Vagina (tissue), 2 donors: ENCODE measurements at regions not wholly inside any gene's neighbourhood (a gene's known extent, or its start where the extent isn't known, plus 50 kb on each side); places are given as distances from the start of the nearest gene placed in this dataset.

ENCODE experiments used
- DNase-seq, 2 donors: peaks; one replicate each; pipeline ENCODE4 v3.0.0-alpha.2; 2017; ENCODE audit errors: extremely low spot score in 2 of 2
- H3K27ac ChIP-seq: fragments of 200-600 bp; sonication (generic); one replicate; pipeline ENCODE4 v1.5.1; 2019
- H3K27me3 ChIP-seq: fragments of 200-600 bp; sonication (generic); one replicate; pipeline ENCODE4 v1.5.1; 2019
- H3K36me3 ChIP-seq, 2 donors: fragments of 200-600 bp; sonication (generic); one replicate each; pipeline ENCODE4 v1.5.1; 2017 to 2019
- H3K4me1 ChIP-seq: fragments of 200-600 bp; sonication (generic); one replicate; pipeline ENCODE4 v1.5.1; 2019
- H3K4me3 ChIP-seq, 2 donors: fragments of 200-600 bp; sonication (generic); 1 replicate in 1 of 2; 2 replicates in 1 of 2; pipeline ENCODE4 v1.5.1; 2016 to 2019
- H3K9me3 ChIP-seq: fragments of 200-600 bp; sonication (generic); one replicate; pipeline ENCODE4 v1.5.1; 2019
- CTCF ChIP-seq, 3 experiments: fragments of 450-650 bp in 2 of 3; fragments of 200-600 bp in 1 of 3; sonication (generic) in 1 of 3; IDR thresholded peaks; one replicate each; pipeline ENCODE4 v1.5.1; 2017 to 2019; ENCODE audit warnings: antibody characterized with exemption in 3 of 3, mild to moderate bottlenecking in 2 of 3, moderate library complexity in 2 of 3
- POLR2A ChIP-seq, 2 donors: fragments of 450-650 bp; IDR thresholded peaks; one replicate each; pipeline ENCODE4 v1.6.1; 2017; ENCODE audit warnings: antibody characterized with exemption in 2 of 2, mild to moderate bottlenecking in 2 of 2, moderate library complexity in 2 of 2
- POLR2AphosphoS5 ChIP-seq, 2 donors: sonication (generic); formaldehyde crosslinking; IDR thresholded peaks; one replicate each; pipeline ENCODE4 v1.9.0; 2017; ENCODE audit warnings: antibody characterized with exemption in 2 of 2, mild to moderate bottlenecking in 2 of 2, low read depth in 1 of 2; ENCODE audit not compliant: insufficient read depth in 1 of 2
- intact Hi-C: fragments of 100-400 bp; cut with DNase I; formaldehyde crosslinking; loops from one replicate; pipeline ENCODE4 v1.15.1; 2023

- Histone ChIP-seq H3K36me3 (no peaks in the 10 kb centered on the region), H3K4me3 (no peak overlapping the region), H3K9me3 (no peaks in the 10 kb centered on the region), H3K4me1 (no peaks in the 10 kb centered on the region), H3K27ac (no peak overlapping the region), H3K27me3 (no peaks in the 10 kb centered on the region)
- intact Hi-C loops = no loop called here
- DNase-seq = no peak
- TF ChIP-seq CTCF (IDR thresholded peaks at IDR 0.05) = no peak
- TF ChIP-seq POLR2A (IDR thresholded peaks at IDR 0.05) = no peak
- TF ChIP-seq POLR2AphosphoS5 (IDR thresholded peaks at IDR 0.05; ENCODE audit: insufficient read depth in 1 of 2, low read depth in 1 of 2) = no peak
These were observed 253.1 kb downstream of the FAT3 start for GRCh38 chr11:92477686-92478085.

DNA sequence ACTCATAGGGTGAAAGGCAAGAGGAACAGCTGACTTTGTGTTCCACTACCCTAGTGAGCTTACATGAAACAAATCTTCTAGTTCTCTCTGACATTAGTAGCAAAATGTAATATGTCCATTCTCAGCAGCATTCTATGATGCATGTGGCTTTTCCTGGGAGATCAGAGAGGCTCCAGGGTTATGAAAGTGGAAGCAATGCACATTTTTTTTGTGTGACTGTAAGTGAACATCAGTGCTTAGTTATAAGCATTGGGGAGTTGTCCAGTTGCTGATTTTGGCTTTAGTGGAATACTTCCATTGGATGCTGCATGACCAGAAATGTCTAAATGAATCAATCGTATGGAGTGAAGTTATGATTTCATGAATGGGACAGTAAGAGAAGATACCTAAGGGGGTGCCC is 255.9 kb downstream of the FAT3 start:
- Histone ChIP-seq H3K27me3 (no peaks in the 10 kb centered on the region), H3K4me1 (no peaks in the 10 kb centered on the region), H3K4me3 (no peak overlapping the region), H3K36me3 (no peaks in the 10 kb centered on the region), H3K9me3 (no peaks in the 10 kb centered on the region), H3K27ac (no peak overlapping the region)
- TF ChIP-seq CTCF (IDR thresholded peaks at IDR 0.05) = no peak
- DNase-seq = no peak
- intact Hi-C loops = no loop called here

DNA sequence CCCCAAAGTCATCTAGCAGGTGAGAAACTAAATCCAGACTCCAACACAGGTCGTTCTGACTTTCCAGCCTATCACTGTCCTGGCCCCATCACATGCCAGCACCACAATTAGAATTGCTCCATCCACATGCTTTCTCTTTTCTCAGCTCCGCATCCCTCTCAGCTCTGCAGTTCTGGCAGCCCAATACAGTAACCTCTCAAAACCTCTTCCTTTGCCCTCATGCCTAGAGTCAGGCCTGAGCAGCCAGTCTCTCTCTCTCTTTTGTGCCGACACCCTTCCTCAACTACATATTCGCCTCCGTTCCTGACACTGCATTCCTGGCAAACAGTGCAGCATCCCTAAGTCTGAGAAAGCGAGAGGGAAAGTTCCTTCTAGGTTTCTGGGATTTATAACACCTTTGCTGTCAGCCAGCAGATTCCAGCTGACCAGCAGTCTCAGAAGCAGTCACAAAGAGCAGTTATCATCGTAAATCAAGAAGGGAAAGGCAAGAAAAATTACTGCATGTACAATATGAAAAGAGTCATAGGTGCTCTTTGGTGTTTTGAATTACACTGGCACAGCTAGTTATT is 258.0 kb downstream of the FAT3 start:
- Histone ChIP-seq H3K27me3 (no peaks in the 10 kb centered on the region), H3K4me3 (no peak overlapping the region), H3K27ac (no peak overlapping the region), H3K9me3 (no peaks in the 10 kb centered on the region), H3K4me1 (no peaks in the 10 kb centered on the region), H3K36me3 (no peaks in the 10 kb centered on the region)
- intact Hi-C loops = no loop called here
- DNase-seq = no peak
- TF ChIP-seq CTCF (IDR thresholded peaks at IDR 0.05) (no peak), POLR2A (IDR thresholded peaks at IDR 0.05) (no peak), POLR2AphosphoS5 (IDR thresholded peaks at IDR 0.05; ENCODE audit: insufficient read depth in 1 of 2, low read depth in 1 of 2) (no peak)

- Histone ChIP-seq H3K4me1 (no peaks in the 10 kb centered on the region), H3K27ac (no peak overlapping the region), H3K4me3 (no peak overlapping the region), H3K27me3 (no peaks in the 10 kb centered on the region), H3K36me3 (no peaks in the 10 kb centered on the region), H3K9me3 (no peaks in the 10 kb centered on the region)
- TF ChIP-seq POLR2AphosphoS5 (IDR thresholded peaks at IDR 0.05; ENCODE audit: insufficient read depth in 1 of 2, low read depth in 1 of 2) (no peak), POLR2A (IDR thresholded peaks at IDR 0.05) (no peak), CTCF (IDR thresholded peaks at IDR 0.05) (no peak)
- DNase-seq = no peak
- intact Hi-C loops = no loop called here
These were observed 260.0 kb downstream of the FAT3 start for GRCh38 chr11:92484570-92484969.

DNA sequence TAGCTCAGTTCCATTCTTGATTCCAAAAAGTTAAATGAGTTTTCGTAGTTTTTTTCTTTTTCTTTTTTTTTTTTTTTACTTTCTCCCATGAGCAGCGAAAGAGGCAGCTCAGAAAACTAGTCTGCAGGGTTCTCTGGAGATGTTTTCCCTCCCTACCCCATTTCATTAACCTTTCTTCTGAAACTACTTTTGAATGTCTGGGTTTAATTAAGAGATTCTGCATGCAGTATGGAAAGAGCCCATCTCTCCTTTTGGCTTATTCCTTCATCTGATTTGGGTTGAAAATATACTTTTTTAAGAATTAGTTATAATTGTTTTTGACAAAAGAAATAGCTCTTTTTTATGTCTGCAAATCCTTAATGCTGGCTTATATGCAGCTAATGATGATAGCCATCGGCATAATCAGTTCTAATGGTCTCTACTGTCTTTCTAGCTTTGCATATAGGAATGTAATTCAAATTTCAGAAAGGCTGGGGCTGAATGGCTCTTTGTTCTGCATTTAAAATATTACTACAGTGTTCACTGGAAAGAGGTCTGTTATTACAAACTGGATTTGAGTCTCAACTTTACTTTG is 265.3 kb downstream of the FAT3 start:
- H3K9me3 ChIP-seq = no peaks in the 10 kb centered on the region
- H3K4me3 ChIP-seq = no peak overlapping the region
- intact Hi-C loops = no loop called here
- H3K4me1 ChIP-seq = no peaks in the 10 kb centered on the region
- H3K27me3 ChIP-seq = no peaks in the 10 kb centered on the region
- TF ChIP-seq CTCF (IDR thresholded peaks at IDR 0.05) (no peak), POLR2AphosphoS5 (IDR thresholded peaks at IDR 0.05; ENCODE audit: insufficient read depth in 1 of 2, low read depth in 1 of 2) (no peak), POLR2A (IDR thresholded peaks at IDR 0.05) (no peak)
- no peaks in the 10 kb centered on the region for H3K36me3 ChIP-seq
- DNase-seq = no peak
- H3K27ac ChIP-seq = no peak overlapping the region
